ENCODE measurements at regions not wholly inside any gene's neighbourhood (a gene's known extent, or its start where the extent isn't known, plus 50 kb on each side); places are given as distances from the start of the nearest gene placed in this dataset.
A peak's percentile ranks its signal among the peaks of the same experiment; 100 is the strongest.

DNA sequence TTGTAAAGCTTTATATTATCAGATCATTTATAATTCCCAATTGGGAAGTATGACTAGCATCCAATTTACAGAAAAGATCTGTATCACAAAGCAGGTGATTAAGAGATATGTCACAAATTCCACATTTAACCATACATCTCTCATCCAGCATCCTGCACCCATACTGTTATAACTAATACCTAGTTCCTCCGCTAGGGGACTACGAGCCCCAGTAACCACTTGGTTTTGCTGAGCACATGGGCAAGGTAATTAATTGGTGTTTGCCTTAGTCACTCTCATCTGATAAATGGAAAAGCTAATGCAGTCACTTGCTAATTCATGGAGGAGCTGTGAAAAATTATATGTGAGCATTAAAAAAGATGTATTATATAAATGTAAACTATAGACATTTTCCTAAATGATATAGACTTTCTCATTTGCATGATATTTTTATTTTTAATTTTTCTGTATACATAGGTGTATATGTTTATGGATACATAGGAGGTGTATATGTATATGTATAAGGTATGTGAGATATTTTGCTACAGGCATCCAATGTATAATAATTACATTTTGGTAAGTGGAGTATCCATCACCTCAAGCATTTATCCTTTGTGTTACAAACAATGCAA, 1031.8 kb downstream of the GALC start:
- TF ChIP-seq, protein P1, sequence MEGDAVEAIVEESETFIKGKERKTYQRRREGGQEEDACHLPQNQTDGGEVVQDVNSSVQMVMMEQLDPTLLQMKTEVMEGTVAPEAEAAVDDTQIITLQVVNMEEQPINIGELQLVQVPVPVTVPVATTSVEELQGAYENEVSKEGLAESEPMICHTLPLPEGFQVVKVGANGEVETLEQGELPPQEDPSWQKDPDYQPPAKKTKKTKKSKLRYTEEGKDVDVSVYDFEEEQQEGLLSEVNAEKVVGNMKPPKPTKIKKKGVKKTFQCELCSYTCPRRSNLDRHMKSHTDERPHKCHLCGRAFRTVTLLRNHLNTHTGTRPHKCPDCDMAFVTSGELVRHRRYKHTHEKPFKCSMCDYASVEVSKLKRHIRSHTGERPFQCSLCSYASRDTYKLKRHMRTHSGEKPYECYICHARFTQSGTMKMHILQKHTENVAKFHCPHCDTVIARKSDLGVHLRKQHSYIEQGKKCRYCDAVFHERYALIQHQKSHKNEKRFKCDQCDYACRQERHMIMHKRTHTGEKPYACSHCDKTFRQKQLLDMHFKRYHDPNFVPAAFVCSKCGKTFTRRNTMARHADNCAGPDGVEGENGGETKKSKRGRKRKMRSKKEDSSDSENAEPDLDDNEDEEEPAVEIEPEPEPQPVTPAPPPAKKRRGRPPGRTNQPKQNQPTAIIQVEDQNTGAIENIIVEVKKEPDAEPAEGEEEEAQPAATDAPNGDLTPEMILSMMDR (IDR thresholded peaks at IDR 0.05; ENCODE audit: insufficient read depth, low read depth, low read length) = peak; percentile 32
- no peak for TF ChIP-seq EZH2 (IDR thresholded peaks at IDR 0.05; ENCODE audit: insufficient read depth, low read length)
